Trophoblast cell (in vitro differentiated cells and primary cell): ENCODE measurements at regions not wholly inside any gene's neighbourhood (a gene's known extent, or its start where the extent isn't known, plus 50 kb on each side); places are given as distances from the start of the nearest gene placed in this dataset.

Source experiments
- DNase-seq, 2 donors: peaks; one replicate each; pipeline ENCODE4 v3.0.0-alpha.2; 2016
- H2AFZ ChIP-seq: 2 replicates; pipeline ENCODE4 v1.6.1; 2013; ENCODE audit warnings: low read length, moderate library complexity, mild to moderate bottlenecking; ENCODE audit not compliant: insufficient read depth, poor library complexity
- H2AK5ac ChIP-seq: 2 replicates; pipeline ENCODE4 v1.6.1; 2013; ENCODE audit warnings: mild to moderate bottlenecking, low read length
- H2BK120ac ChIP-seq: 2 replicates; pipeline ENCODE4 v1.6.1; 2013; ENCODE audit warnings: low read length, mild to moderate bottlenecking, moderate library complexity; ENCODE audit not compliant: insufficient read depth, poor library complexity
- H2BK12ac ChIP-seq: 2 replicates; pipeline ENCODE4 v1.6.1; 2013; ENCODE audit warnings: mild to moderate bottlenecking, low read length, moderate library complexity
- H2BK5ac ChIP-seq: 2 replicates; pipeline ENCODE4 v1.6.1; 2013; ENCODE audit warnings: low read length, low read depth, moderate library complexity, mild to moderate bottlenecking; ENCODE audit not compliant: poor library complexity
- H3K14ac ChIP-seq: 2 replicates; pipeline ENCODE4 v1.6.1; 2013; ENCODE audit warnings: mild to moderate bottlenecking, low read length
- H3K18ac ChIP-seq: 2 replicates; pipeline ENCODE4 v1.6.1; 2013; ENCODE audit warnings: mild to moderate bottlenecking, low read length
- H3K23ac ChIP-seq: 2 replicates; pipeline ENCODE4 v1.6.1; 2013; ENCODE audit warnings: low read length
- H3K27ac ChIP-seq: 2 replicates; pipeline ENCODE4 v1.5.1; 2013; ENCODE audit warnings: low read depth, mild to moderate bottlenecking, inconsistent platforms, low read length, moderate library complexity
- H3K27me3 ChIP-seq: 2 replicates; pipeline ENCODE4 v1.6.1; 2013; ENCODE audit warnings: inconsistent platforms, mild to moderate bottlenecking, low read length, moderate library complexity; ENCODE audit not compliant: insufficient read depth
- H3K36me3 ChIP-seq, 2 experiments: 1 replicate in 1 of 2; 2 replicates in 1 of 2; pipeline ENCODE4 v1.6.1; 2013; ENCODE audit warnings: low read length in 2 of 2, mild to moderate bottlenecking in 2 of 2, moderate library complexity in 1 of 2; ENCODE audit not compliant: insufficient read depth in 2 of 2, control insufficient read depth in 1 of 2
- H3K4ac ChIP-seq: 2 replicates; pipeline ENCODE4 v1.6.1; 2013; ENCODE audit warnings: low read depth, mild to moderate bottlenecking, low read length, moderate library complexity
- H3K4me1 ChIP-seq, 2 experiments: 1 replicate in 1 of 2; 2 replicates in 1 of 2; pipeline ENCODE4 v1.6.1; 2013; ENCODE audit warnings: low read length in 2 of 2, mild to moderate bottlenecking in 2 of 2, moderate library complexity in 1 of 2; ENCODE audit not compliant: insufficient read depth in 2 of 2, control insufficient read depth in 1 of 2
- H3K4me2 ChIP-seq: 2 replicates; pipeline ENCODE4 v1.6.1; 2013; ENCODE audit warnings: inconsistent platforms, mild to moderate bottlenecking, low read length, moderate library complexity
- H3K4me3 ChIP-seq: 2 replicates; pipeline ENCODE4 v1.5.1; 2013; ENCODE audit warnings: mild to moderate bottlenecking, low read depth, low read length, inconsistent platforms
- H3K79me1 ChIP-seq: one replicate; pipeline ENCODE4 v1.6.1; 2013; ENCODE audit warnings: low read length
- H3K79me2 ChIP-seq: 2 replicates; pipeline ENCODE4 v1.6.1; 2013; ENCODE audit warnings: low read length, mild to moderate bottlenecking; ENCODE audit not compliant: control insufficient read depth, insufficient read depth, poor library complexity
- H3K9ac ChIP-seq: 2 replicates; pipeline ENCODE4 v1.6.1; 2013; ENCODE audit warnings: mild to moderate bottlenecking, low read length
- H3K9me3 ChIP-seq: 2 replicates; pipeline ENCODE4 v1.6.1; 2013; ENCODE audit warnings: low read depth, mild to moderate bottlenecking, control low read depth, inconsistent platforms, low read length; ENCODE audit not compliant: insufficient read depth
- H4K12ac ChIP-seq: 2 replicates; pipeline ENCODE4 v1.6.1; 2013; ENCODE audit warnings: low read depth, mild to moderate bottlenecking, low read length, moderate library complexity
- H4K8ac ChIP-seq: 2 replicates; pipeline ENCODE4 v1.6.1; 2013; ENCODE audit warnings: low read depth, mild to moderate bottlenecking, low read length, moderate library complexity
- H4K91ac ChIP-seq: one replicate; pipeline ENCODE4 v1.6.1; 2013; ENCODE audit warnings: low read depth, mild to moderate bottlenecking, low read length, moderate library complexity
- WGBS: extraction: QIAGEN DNeasy Blood & Tissue Kit; methylation state at CpG from one replicate; pipeline ENCODE4 v1.1.7; 2013; ENCODE audit warnings: missing lambda C conversion rate; ENCODE audit not compliant: insufficient read length, insufficient coverage; ENCODE audit errors: extremely low coverage; 5-methylcytosine and 5-hydroxymethylcytosine counted together

DNA sequence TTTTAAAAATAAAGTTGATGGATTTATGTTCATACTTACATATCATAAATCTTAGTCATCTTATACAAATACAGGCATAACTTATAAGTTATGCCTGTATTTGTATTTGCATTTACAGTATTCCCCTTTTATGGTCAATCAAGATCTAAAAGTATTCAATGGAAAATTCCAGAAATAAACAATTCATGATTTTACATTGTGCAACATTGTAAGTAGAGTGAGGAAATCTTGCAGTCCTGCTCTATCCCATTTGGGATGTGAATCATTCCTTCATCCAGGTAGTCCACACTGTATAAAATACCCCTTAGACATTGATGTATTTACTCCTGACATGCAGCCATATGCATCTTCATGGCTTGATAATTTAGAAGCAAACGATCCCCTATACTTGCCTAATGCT, 795.3 kb downstream of the SLITRK1 start:
- Histone ChIP-seq H3K79me1 (no peaks in the 10 kb centered on the region), H3K4me2 (no peak overlapping the region), H3K18ac (no peak overlapping the region), H4K91ac (no peak overlapping the region), H3K36me3 (no peaks in the 10 kb centered on the region), H3K79me2 (no peaks in the 10 kb centered on the region), H3K9ac (no peak overlapping the region), H2AFZ (no peak overlapping the region), H3K4me3 (no peak overlapping the region), H3K4ac (no peak overlapping the region), H4K8ac (no peak overlapping the region), H4K12ac (no peak overlapping the region), H3K23ac (no peak overlapping the region), H2AK5ac (no peak overlapping the region), H3K9me3 (no peaks in the 10 kb centered on the region), H2BK120ac (no peak overlapping the region), H3K14ac (no peak overlapping the region), H2BK12ac (no peak overlapping the region), H3K27me3 (no peaks in the 10 kb centered on the region), H3K4me1 (no peaks in the 10 kb centered on the region), H3K27ac (no peak overlapping the region), H2BK5ac (no peak overlapping the region)
- no CpG with 5 or more reads among the region's 1 CpG for WGBS
- no peak for DNase-seq

DNA sequence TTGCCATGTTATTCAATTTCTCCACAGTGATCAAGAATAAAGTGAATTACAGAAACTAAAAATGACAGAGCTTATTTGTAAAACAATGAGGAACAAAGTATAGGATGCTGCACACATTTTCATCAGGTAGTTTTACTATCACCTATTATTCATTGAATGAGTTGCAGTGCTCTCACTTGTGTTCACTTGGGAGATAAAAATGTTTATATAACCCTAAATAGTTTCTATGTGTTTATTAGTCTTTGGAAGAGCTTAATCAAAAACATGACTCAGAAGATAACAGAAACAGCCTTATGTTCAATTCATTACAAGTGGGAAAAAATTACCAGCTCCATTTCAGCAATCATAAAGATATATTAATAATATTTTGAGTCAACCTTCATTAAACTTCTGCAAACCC, 796.2 kb downstream of the SLITRK1 start:
- H3K4me1 ChIP-seq = no peaks in the 10 kb centered on the region
- no peak overlapping the region for H2BK5ac ChIP-seq
- no peaks in the 10 kb centered on the region for H3K79me1 ChIP-seq
- no peaks in the 10 kb centered on the region for H3K9me3 ChIP-seq
- no peak overlapping the region for H3K4ac ChIP-seq
- H3K9ac ChIP-seq = no peak overlapping the region
- no peak for DNase-seq
- no peak overlapping the region for H4K12ac ChIP-seq
- no peak overlapping the region for H2AFZ ChIP-seq
- no peaks in the 10 kb centered on the region for H3K79me2 ChIP-seq
- no peak overlapping the region for H3K27ac ChIP-seq
- no peak overlapping the region for H3K14ac ChIP-seq
- no peaks in the 10 kb centered on the region for H3K36me3 ChIP-seq
- H4K8ac ChIP-seq = no peak overlapping the region
- H3K18ac ChIP-seq = no peak overlapping the region
- no peak overlapping the region for H4K91ac ChIP-seq
- H3K27me3 ChIP-seq = no peaks in the 10 kb centered on the region
- H2BK12ac ChIP-seq = no peak overlapping the region
- no peak overlapping the region for H2BK120ac ChIP-seq
- no peak overlapping the region for H3K4me3 ChIP-seq
- no peak overlapping the region for H2AK5ac ChIP-seq
- no peak overlapping the region for H3K23ac ChIP-seq
- H3K4me2 ChIP-seq = no peak overlapping the region

DNA sequence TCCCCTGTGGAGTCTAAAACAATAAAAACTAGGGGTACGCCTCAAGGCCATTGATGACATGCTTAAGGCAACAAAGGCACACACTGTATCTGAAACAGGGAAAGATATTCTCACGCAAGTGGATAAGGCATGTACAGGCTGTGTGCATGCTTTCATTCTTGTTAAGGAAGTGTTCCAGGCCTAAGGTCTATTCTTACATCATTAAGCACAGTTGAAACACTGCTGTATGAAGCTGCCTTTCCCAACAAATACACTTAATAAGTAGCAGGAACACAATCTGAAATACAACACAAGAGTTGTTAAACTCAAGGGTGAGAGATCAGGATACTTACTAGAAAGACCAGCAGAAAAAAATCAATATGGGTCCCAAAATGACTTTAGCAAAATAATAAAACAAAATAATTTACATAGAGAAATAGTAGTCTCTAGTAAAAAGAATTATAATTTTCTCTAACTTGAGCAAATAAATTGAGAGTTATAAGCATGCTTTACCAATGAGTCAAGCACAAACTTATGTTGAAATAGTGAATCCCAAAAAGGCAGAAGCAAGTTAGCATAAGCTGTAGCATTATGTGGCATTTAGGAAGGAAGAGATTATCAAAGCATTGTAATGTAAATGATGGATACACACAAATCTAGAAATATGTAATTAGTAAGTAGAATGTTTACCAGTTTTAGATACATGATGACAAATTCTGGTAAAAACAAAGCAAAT, 796.9 kb downstream of the SLITRK1 start:
- Histone ChIP-seq H3K9ac (no peak overlapping the region), H2BK120ac (no peak overlapping the region), H2BK5ac (no peak overlapping the region), H4K91ac (no peak overlapping the region), H3K18ac (no peak overlapping the region), H3K14ac (no peak overlapping the region), H3K36me3 (no peaks in the 10 kb centered on the region), H2AFZ (no peak overlapping the region), H4K12ac (no peak overlapping the region), H3K4me3 (no peak overlapping the region), H2AK5ac (no peak overlapping the region), H3K27ac (no peak overlapping the region), H3K23ac (peak overlapping the region; percentile 46), H3K4me2 (no peak overlapping the region), H3K79me2 (no peaks in the 10 kb centered on the region), H3K4ac (no peak overlapping the region), H3K4me1 (no peaks in the 10 kb centered on the region), H3K79me1 (no peaks in the 10 kb centered on the region), H2BK12ac (no peak overlapping the region), H4K8ac (no peak overlapping the region), H3K27me3 (no peaks in the 10 kb centered on the region), H3K9me3 (no peaks in the 10 kb centered on the region)
- no peak for DNase-seq
- no CpG with 5 or more reads among the region's 2 CpGs for WGBS

DNA sequence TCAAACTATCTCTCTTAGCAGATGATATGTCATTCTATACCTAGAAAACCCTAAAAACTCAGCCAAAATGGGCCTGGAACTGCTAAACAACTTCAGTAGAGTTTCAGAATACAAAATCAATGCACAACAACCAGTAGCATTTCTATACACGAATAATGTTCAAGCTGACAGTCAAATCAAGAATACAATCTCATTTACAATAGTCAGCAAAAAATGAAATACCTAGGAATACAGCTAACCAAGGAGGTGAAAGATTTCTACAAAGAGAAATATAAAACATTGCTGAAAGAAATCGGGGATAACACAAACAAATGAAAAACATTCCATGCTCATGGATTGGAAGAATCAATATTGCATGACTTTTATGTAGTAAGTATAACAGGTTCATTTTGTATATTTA, 804.8 kb downstream of the SLITRK1 start:
- no peaks in the 10 kb centered on the region for H3K79me2 ChIP-seq
- no peak overlapping the region for H4K8ac ChIP-seq
- no peak overlapping the region for H4K12ac ChIP-seq
- no peak overlapping the region for H3K9ac ChIP-seq
- H3K79me1 ChIP-seq = no peaks in the 10 kb centered on the region
- H2BK12ac ChIP-seq = no peak overlapping the region
- H3K27me3 ChIP-seq = no peaks in the 10 kb centered on the region
- H2BK120ac ChIP-seq = no peak overlapping the region
- H3K4me3 ChIP-seq = no peak overlapping the region
- no peak for DNase-seq
- H2BK5ac ChIP-seq = no peak overlapping the region
- no peak overlapping the region for H3K18ac ChIP-seq
- H3K14ac ChIP-seq = no peak overlapping the region
- H2AFZ ChIP-seq = no peak overlapping the region
- no peak overlapping the region for H4K91ac ChIP-seq
- no CpG with 5 or more reads among the region's 2 CpGs for WGBS
- no peaks in the 10 kb centered on the region for H3K9me3 ChIP-seq
- no peak overlapping the region for H3K23ac ChIP-seq
- H3K4me2 ChIP-seq = no peak overlapping the region
- no peaks in the 10 kb centered on the region for H3K4me1 ChIP-seq
- H3K36me3 ChIP-seq = no peaks in the 10 kb centered on the region
- H3K4ac ChIP-seq = no peak overlapping the region
- no peak overlapping the region for H3K27ac ChIP-seq
- no peak overlapping the region for H2AK5ac ChIP-seq
